Prostate gland (tissue), 2 donors: ENCODE measurements at regions not wholly inside any gene's neighbourhood (a gene's known extent, or its start where the extent isn't known, plus 50 kb on each side); places are given as distances from the start of the nearest gene placed in this dataset.

Experiments
- POLR2A ChIP-seq: fragments of 450-650 bp; IDR thresholded peaks from one replicate; pipeline ENCODE4 v1.6.1; 2016; ENCODE audit warnings: antibody characterized with exemption, mild to moderate bottlenecking
- POLR2AphosphoS5 ChIP-seq: sonication (generic); formaldehyde crosslinking; IDR thresholded peaks from one replicate; pipeline ENCODE4 v1.6.1; 2017; ENCODE audit warnings: antibody characterized with exemption
- TF ChIP-seq, protein P1 (sequence below), 4 experiments: fragments of 200-600 bp in 2 of 4; fragments of 450-650 bp in 2 of 4; sonication (generic) in 2 of 4; IDR thresholded peaks; 1 replicate in 3 of 4; 2 replicates in 1 of 4; pipeline ENCODE4 v1.5.1; 2016 to 2019; ENCODE audit warnings: antibody characterized with exemption in 4 of 4, mild to moderate bottlenecking in 2 of 4, moderate library complexity in 2 of 4

DNA sequence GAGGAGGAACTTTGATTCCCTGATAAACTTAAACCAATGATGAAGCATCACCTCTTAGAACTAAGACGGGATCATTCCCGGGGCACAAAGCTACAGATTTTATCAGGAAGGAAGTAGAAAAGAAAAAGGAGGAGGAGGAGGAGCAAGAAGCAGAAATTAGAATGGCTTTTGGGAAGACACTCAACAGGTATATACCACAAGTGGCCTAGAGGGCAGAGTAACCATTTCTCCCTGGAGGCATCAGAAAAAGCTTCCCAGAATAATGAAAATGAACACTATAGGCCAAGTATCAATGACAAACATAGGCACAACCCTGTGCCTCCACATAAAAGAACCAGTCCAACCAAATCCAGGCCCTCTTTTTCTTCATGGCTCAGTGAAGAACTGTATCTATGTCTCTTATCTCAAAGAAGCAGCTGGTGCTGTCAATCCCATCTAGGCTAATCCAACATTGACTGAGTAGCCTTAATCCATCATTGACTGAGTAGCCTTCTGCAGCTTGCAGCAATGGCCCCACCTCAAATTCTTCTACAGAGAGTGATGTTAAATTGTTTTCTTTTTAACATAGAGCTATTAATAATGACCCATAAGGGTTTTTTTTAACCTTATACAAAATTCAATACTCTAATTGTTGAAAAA lies 178.8 kb upstream of the KIF2A start:
- TF ChIP-seq, protein P1, sequence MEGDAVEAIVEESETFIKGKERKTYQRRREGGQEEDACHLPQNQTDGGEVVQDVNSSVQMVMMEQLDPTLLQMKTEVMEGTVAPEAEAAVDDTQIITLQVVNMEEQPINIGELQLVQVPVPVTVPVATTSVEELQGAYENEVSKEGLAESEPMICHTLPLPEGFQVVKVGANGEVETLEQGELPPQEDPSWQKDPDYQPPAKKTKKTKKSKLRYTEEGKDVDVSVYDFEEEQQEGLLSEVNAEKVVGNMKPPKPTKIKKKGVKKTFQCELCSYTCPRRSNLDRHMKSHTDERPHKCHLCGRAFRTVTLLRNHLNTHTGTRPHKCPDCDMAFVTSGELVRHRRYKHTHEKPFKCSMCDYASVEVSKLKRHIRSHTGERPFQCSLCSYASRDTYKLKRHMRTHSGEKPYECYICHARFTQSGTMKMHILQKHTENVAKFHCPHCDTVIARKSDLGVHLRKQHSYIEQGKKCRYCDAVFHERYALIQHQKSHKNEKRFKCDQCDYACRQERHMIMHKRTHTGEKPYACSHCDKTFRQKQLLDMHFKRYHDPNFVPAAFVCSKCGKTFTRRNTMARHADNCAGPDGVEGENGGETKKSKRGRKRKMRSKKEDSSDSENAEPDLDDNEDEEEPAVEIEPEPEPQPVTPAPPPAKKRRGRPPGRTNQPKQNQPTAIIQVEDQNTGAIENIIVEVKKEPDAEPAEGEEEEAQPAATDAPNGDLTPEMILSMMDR (IDR thresholded peaks at IDR 0.05): no peak
- TF ChIP-seq POLR2AphosphoS5: no peak
- TF ChIP-seq POLR2A: no peak
